Panc1 (cell line): ENCODE measurements at regions not wholly inside any gene's neighbourhood (a gene's known extent, or its start where the extent isn't known, plus 50 kb on each side); places are given as distances from the start of the nearest gene placed in this dataset.

Experiments used
- ATAC-seq: fragments of 200-7000 bp; cut with Tn5 transposase; 2 replicates; pipeline ENCODE4 v1.9.1; 2020; ENCODE audit warnings: mild to moderate bottlenecking, moderate library complexity
- BruUV-seq: library from RNA; stranded (reverse); fragments of 400-500 nt; replicated peaks from 2 replicates; lab custom pipeline; 2021; lab: Mats Ljungman, UMichigan
- CTCF ChIA-PET: fragments of 300-600 bp; sonication (Branson Sonifier 250); formaldehyde crosslinking; loops from one replicate; lab custom pipeline; 2022; ENCODE audit warnings: antibody characterized with exemption; lab: Charles Lee
- POLR2A ChIA-PET: fragments of 300-600 bp; sonication (Branson Sonifier 250); formaldehyde crosslinking; loops from one replicate; lab custom pipeline; 2022; ENCODE audit warnings: antibody characterized with exemption; lab: Charles Lee
- DNase-seq: peaks from one replicate; pipeline ENCODE4 v3.0.0-alpha.2; 2010; ENCODE audit warnings: low read depth, low spot score
- H3K27ac ChIP-seq: 2 replicates; pipeline ENCODE4 v1.5.1; 2011; ENCODE audit warnings: mild to moderate bottlenecking, low read length, inconsistent platforms
- H3K27me3 ChIP-seq: fragments of 200-500 bp; sonication (Bioruptor generic); 2 replicates; pipeline ENCODE4 v1.6.0; 2014; ENCODE audit warnings: low read length, inconsistent platforms; ENCODE audit not compliant: control insufficient read depth, insufficient read depth
- H3K36me3 ChIP-seq: fragments of 200-500 bp; sonication (Bioruptor generic); 2 replicates; pipeline ENCODE4 v1.5.1; 2014; ENCODE audit warnings: inconsistent platforms, mild to moderate bottlenecking, low read length, moderate library complexity; ENCODE audit not compliant: control insufficient read depth, insufficient read depth
- H3K4me1 ChIP-seq: 2 replicates; pipeline ENCODE4 v1.5.1; 2011; ENCODE audit warnings: inconsistent platforms, mild to moderate bottlenecking, low read length, moderate library complexity; ENCODE audit not compliant: control insufficient read depth, insufficient read depth
- H3K4me3 ChIP-seq, 2 experiments: 2 replicates each; pipeline ENCODE4 v1.5.1; 2011 to 2012; ENCODE audit warnings: low read depth in 2 of 2, low read length in 2 of 2, mild to moderate bottlenecking in 2 of 2, inconsistent platforms in 1 of 2, moderate library complexity in 1 of 2
- H3K9me3 ChIP-seq: fragments of 200-500 bp; sonication (Bioruptor generic); 2 replicates; pipeline ENCODE4 v1.5.1; 2014; ENCODE audit warnings: low read depth, mild to moderate bottlenecking, inconsistent platforms, low read length, moderate library complexity; ENCODE audit not compliant: control insufficient read depth, insufficient read depth
- CTCF ChIP-seq: fragments of 450-650 bp; IDR thresholded peaks from 2 replicates; pipeline ENCODE4 v1.5.1; 2017; ENCODE audit warnings: mild to moderate bottlenecking
- POLR2AphosphoS5 ChIP-seq: IDR thresholded peaks from 2 replicates; pipeline ENCODE4 v1.6.1; 2012; ENCODE audit warnings: mild to moderate bottlenecking, low read depth, low read length, moderate library complexity
- SIN3A ChIP-seq: IDR thresholded peaks from 2 replicates; pipeline ENCODE4 v1.6.1; 2012; ENCODE audit warnings: low read depth, mild to moderate bottlenecking, low read length, moderate library complexity, borderline replicate concordance; ENCODE audit not compliant: insufficient read depth
- TCF7L2 ChIP-seq: IDR thresholded peaks from 2 replicates; pipeline ENCODE4 v1.6.1; 2011; ENCODE audit warnings: mild to moderate bottlenecking, low read depth, low read length, inconsistent platforms
- in situ Hi-C: cut with HindIII; loops from 2 replicates; pipeline ENCODE4 v1.10.0; 2016; ENCODE audit warnings: low sequenced_read_pairs, low pct_unique_long_range_greater_than_20kb
- intact Hi-C: fragments of 100-400 bp; cut with micrococcal nuclease; formaldehyde crosslinking; loops from one replicate; pipeline ENCODE4 v1.10.0; 2022; ENCODE audit not compliant: unreplicated experiment
- TF ChIP-seq, protein P1 (sequence below), 2 experiments: IDR thresholded peaks; 2 replicates each; pipeline ENCODE4 v1.6.1; 2011 to 2012; ENCODE audit warnings: low read depth in 2 of 2, control low read depth in 1 of 2, low read length in 1 of 2, mild to moderate bottlenecking in 1 of 2, moderate library complexity in 1 of 2; ENCODE audit not compliant: insufficient read depth in 1 of 2

- ChIA-PET CTCF (interaction anchor here (0.6 kb wide), 1 partner anchor 445 kb away, joined by 3 read pairs; no protein-coding TSS in a partner anchor), POLR2A (no interaction called here)
- no peak for ATAC-seq
- TF ChIP-seq TCF7L2, result no peak
- no peak for TF ChIP-seq SIN3A
- no peak for TF ChIP-seq POLR2AphosphoS5
- no peak for TF ChIP-seq CTCF
- TF ChIP-seq, protein P1, sequence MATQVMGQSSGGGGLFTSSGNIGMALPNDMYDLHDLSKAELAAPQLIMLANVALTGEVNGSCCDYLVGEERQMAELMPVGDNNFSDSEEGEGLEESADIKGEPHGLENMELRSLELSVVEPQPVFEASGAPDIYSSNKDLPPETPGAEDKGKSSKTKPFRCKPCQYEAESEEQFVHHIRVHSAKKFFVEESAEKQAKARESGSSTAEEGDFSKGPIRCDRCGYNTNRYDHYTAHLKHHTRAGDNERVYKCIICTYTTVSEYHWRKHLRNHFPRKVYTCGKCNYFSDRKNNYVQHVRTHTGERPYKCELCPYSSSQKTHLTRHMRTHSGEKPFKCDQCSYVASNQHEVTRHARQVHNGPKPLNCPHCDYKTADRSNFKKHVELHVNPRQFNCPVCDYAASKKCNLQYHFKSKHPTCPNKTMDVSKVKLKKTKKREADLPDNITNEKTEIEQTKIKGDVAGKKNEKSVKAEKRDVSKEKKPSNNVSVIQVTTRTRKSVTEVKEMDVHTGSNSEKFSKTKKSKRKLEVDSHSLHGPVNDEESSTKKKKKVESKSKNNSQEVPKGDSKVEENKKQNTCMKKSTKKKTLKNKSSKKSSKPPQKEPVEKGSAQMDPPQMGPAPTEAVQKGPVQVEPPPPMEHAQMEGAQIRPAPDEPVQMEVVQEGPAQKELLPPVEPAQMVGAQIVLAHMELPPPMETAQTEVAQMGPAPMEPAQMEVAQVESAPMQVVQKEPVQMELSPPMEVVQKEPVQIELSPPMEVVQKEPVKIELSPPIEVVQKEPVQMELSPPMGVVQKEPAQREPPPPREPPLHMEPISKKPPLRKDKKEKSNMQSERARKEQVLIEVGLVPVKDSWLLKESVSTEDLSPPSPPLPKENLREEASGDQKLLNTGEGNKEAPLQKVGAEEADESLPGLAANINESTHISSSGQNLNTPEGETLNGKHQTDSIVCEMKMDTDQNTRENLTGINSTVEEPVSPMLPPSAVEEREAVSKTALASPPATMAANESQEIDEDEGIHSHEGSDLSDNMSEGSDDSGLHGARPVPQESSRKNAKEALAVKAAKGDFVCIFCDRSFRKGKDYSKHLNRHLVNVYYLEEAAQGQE (IDR thresholded peaks at IDR 0.05; ENCODE audit: insufficient read depth in 1 of 2, low read depth in 2 of 2, low read length in 1 of 2), result no peak
- Histone ChIP-seq H3K27me3 (no peaks in the 10 kb centered on the region), H3K4me3 (no peak overlapping the region), H3K9me3 (no peaks in the 10 kb centered on the region), H3K27ac (no peak overlapping the region), H3K4me1 (no peaks in the 10 kb centered on the region), H3K36me3 (no peaks in the 10 kb centered on the region)
- in situ Hi-C loops (no loop called here), intact Hi-C loops (no loop called here)
- BruUV-seq, result no TSS peak
- no peak for DNase-seq
Observed at GRCh38 chr6:22970004-22970403, 400.6 kb downstream of the HDGFL1 start.

- intact Hi-C loops (no loop called here), in situ Hi-C loops (no loop called here)
- ChIA-PET CTCF (no interaction called here), POLR2A (no interaction called here)
- DNase-seq, result no peak
- Histone ChIP-seq H3K4me3 (no peak overlapping the region), H3K4me1 (no peaks in the 10 kb centered on the region), H3K27me3 (no peaks in the 10 kb centered on the region), H3K9me3 (no peaks in the 10 kb centered on the region), H3K36me3 (no peaks in the 10 kb centered on the region; the same call in 1 of the 2 replicates), H3K27ac (no peak overlapping the region)
- BruUV-seq, result no TSS peak
- TF ChIP-seq SIN3A (no peak), POLR2AphosphoS5 (no peak), CTCF (no peak), TCF7L2 (no peak)
- TF ChIP-seq, protein P1 (IDR thresholded peaks at IDR 0.05; ENCODE audit: insufficient read depth in 1 of 2, low read depth in 2 of 2, low read length in 1 of 2), result no peak
- ATAC-seq, result no peak
Observed at GRCh38 chr6:22972771-22973170, 403.4 kb downstream of the HDGFL1 start.
